SK-N-SH (cell line): ENCODE measurements at regions not wholly inside any gene's neighbourhood (a gene's known extent, or its start where the extent isn't known, plus 50 kb on each side); places are given as distances from the start of the nearest gene placed in this dataset.

Experiments used
- CTCF ChIA-PET: fragments of 300-600, 350-600 bp; formaldehyde crosslinking; extraction: SDS; loops from one replicate; lab custom pipeline; 2021; lab: Yijun Ruan, JAX
- POLR2A ChIA-PET: fragments of 350-600 bp; sonication (Branson Sonifier 250); formaldehyde crosslinking; extraction: SDS; loops from one replicate; lab custom pipeline; 2020; ENCODE audit warnings: antibody characterized with exemption, inconsistent platforms; lab: Yijun Ruan, JAX
- DNase-seq: peaks from one replicate; pipeline ENCODE4 v3.0.0; 2012
- H2AFZ ChIP-seq: fragments of 200-600 bp; sonication (generic); 2 replicates; pipeline ENCODE4 v1.8.1; 2016; ENCODE audit warnings: antibody characterized with exemption, mild to moderate bottlenecking, low read depth
- H3F3A ChIP-seq: fragments of 200-600 bp; sonication (generic); replicated peaks from 2 replicates; pipeline ENCODE3; 2016; ENCODE audit warnings: antibody characterized with exemption, mild to moderate bottlenecking; ENCODE audit not compliant: insufficient read depth
- H3K27ac ChIP-seq, 2 experiments: fragments of 200-500 bp in 1 of 2; fragments of 200-600 bp in 1 of 2; sonication (Bioruptor generic) in 1 of 2; sonication (generic), shearing (Covaris generic) in 1 of 2; 2 replicates each; pipeline versions ENCODE4 v1.5.1 to v1.6.1; 2014 to 2016; ENCODE audit warnings: low read depth in 2 of 2, inconsistent platforms in 1 of 2, low read length in 1 of 2, mild to moderate bottlenecking in 1 of 2, mixed read lengths in 1 of 2
- H3K27me3 ChIP-seq: fragments of 200-600 bp; sonication (generic), shearing (Covaris generic); 2 replicates; pipeline ENCODE4 v1.6.1; 2016; ENCODE audit warnings: mixed run types; ENCODE audit not compliant: insufficient read depth
- H3K36me3 ChIP-seq, 2 experiments: fragments of 200-500 bp in 1 of 2; fragments of 200-600 bp in 1 of 2; sonication (Bioruptor generic) in 1 of 2; sonication (generic) in 1 of 2; replicated peaks in 1 of 2; 2 replicates each; pipeline versions ENCODE3 to v1.5.1; 2014 to 2016; ENCODE audit warnings: low read length in 1 of 2, mild to moderate bottlenecking in 1 of 2; ENCODE audit not compliant: insufficient read depth in 2 of 2, control insufficient read depth in 1 of 2
- H3K4me1 ChIP-seq, 2 experiments: fragments of 200-500 bp in 1 of 2; fragments of 200-600 bp in 1 of 2; sonication (Bioruptor generic) in 1 of 2; sonication (generic), shearing (Covaris generic) in 1 of 2; 2 replicates each; pipeline versions ENCODE4 v1.5.1 to v1.6.1; 2014 to 2016; ENCODE audit warnings: low read depth in 1 of 2, low read length in 1 of 2, mixed run types in 1 of 2; ENCODE audit not compliant: insufficient read depth in 2 of 2, control insufficient read depth in 1 of 2
- H3K4me2 ChIP-seq: fragments of 200-600 bp; sonication (generic), shearing (Covaris generic); 2 replicates; pipeline ENCODE4 v1.6.1; 2017; ENCODE audit warnings: mixed run types
- H3K4me3 ChIP-seq, 2 experiments: fragments of 200-500 bp in 1 of 2; fragments of 200-600 bp in 1 of 2; sonication (Bioruptor generic) in 1 of 2; sonication (generic), shearing (Covaris generic) in 1 of 2; 2 replicates each; pipeline versions ENCODE4 v1.5.1 to v1.8.1; 2014 to 2016; ENCODE audit warnings: low read depth in 2 of 2, inconsistent platforms in 1 of 2, low read length in 1 of 2, mild to moderate bottlenecking in 1 of 2, mixed read lengths in 1 of 2, moderate library complexity in 1 of 2
- H3K79me2 ChIP-seq: fragments of 200-600 bp; sonication (generic); 2 replicates; pipeline ENCODE4 v1.8.1; 2017; ENCODE audit warnings: mild to moderate bottlenecking; ENCODE audit not compliant: insufficient read depth
- H3K9ac ChIP-seq: fragments of 200-600 bp; sonication (generic); 2 replicates; pipeline ENCODE4 v1.6.1; 2017; ENCODE audit warnings: mixed run types
- H3K9me2 ChIP-seq: fragments of 200-600 bp; sonication (generic); 2 replicates; pipeline ENCODE4 v1.6.1; 2017; ENCODE audit warnings: mixed run types
- H3K9me3 ChIP-seq: fragments of 200-600 bp; sonication (generic); 2 replicates; pipeline ENCODE4 v1.6.1; 2017; ENCODE audit warnings: mixed run types, mild to moderate bottlenecking, moderate library complexity
- H4K20me1 ChIP-seq: fragments of 200-600 bp; sonication (generic); 2 replicates; pipeline ENCODE4 v1.6.1; 2017; ENCODE audit warnings: mild to moderate bottlenecking, mixed run types; ENCODE audit not compliant: insufficient read depth
- CHD2 ChIP-seq: fragments of 150-350 bp; IDR thresholded peaks from 2 replicates; pipeline ENCODE4 v1.6.1; 2018; ENCODE audit warnings: low read length; ENCODE audit not compliant: partially characterized antibody
- ELF1 ChIP-seq: IDR thresholded peaks from 2 replicates; pipeline ENCODE4 v1.4.0; 2012
- EZH2phosphoT487 ChIP-seq: fragments of 200-600 bp; sonication (generic); IDR thresholded peaks from 2 replicates; pipeline ENCODE4 v1.6.1; 2017; ENCODE audit warnings: low read depth, mixed run types, mild to moderate bottlenecking, antibody characterized with exemption, moderate library complexity, borderline replicate concordance
- FOXJ3 ChIP-seq: sonication (generic); formaldehyde crosslinking; IDR thresholded peaks from 2 replicates; pipeline ENCODE4 v1.5.1; 2020; ENCODE audit warnings: mild to moderate bottlenecking, missing genetic modification reagents
- GABPA ChIP-seq: IDR thresholded peaks from 2 replicates; pipeline ENCODE4 v1.4.0; 2012; ENCODE audit warnings: low read depth, mild to moderate bottlenecking
- GATA2 ChIP-seq: sonication (generic); formaldehyde crosslinking; IDR thresholded peaks from 2 replicates; pipeline ENCODE4 v1.5.0; 2020; ENCODE audit warnings: mild to moderate bottlenecking, missing genetic modification reagents
- MEF2A ChIP-seq: IDR thresholded peaks from 2 replicates; pipeline ENCODE4 v1.4.0; 2012; ENCODE audit warnings: low read depth, borderline replicate concordance
- MXI1 ChIP-seq: IDR thresholded peaks from 2 replicates; pipeline ENCODE4 v1.6.1; 2012; ENCODE audit warnings: mild to moderate bottlenecking, low read depth, low read length, improper control_type of control experiment
- POLR2AphosphoS5 ChIP-seq: IDR thresholded peaks from 2 replicates; pipeline ENCODE4 v1.6.1; 2012; ENCODE audit warnings: low read depth, low read length
- RAD21 ChIP-seq: IDR thresholded peaks from 2 replicates; pipeline ENCODE4 v1.6.1; 2012; ENCODE audit warnings: mild to moderate bottlenecking, low read length
- RCOR1 ChIP-seq: fragments of 150-350 bp; IDR thresholded peaks from 2 replicates; pipeline ENCODE4 v1.6.1; 2017; ENCODE audit warnings: antibody characterized with exemption, low read length
- RFX5 ChIP-seq: IDR thresholded peaks from 2 replicates; pipeline ENCODE4 v1.6.1; 2012; ENCODE audit warnings: mild to moderate bottlenecking, improper control_type of control experiment, low read length
- SIN3A ChIP-seq: IDR thresholded peaks from 2 replicates; pipeline ENCODE4 v1.6.1; 2012; ENCODE audit warnings: low read depth, mild to moderate bottlenecking, low read length, moderate library complexity, borderline replicate concordance
- SMC3 ChIP-seq: IDR thresholded peaks from 2 replicates; pipeline ENCODE4 v1.6.1; 2012; ENCODE audit warnings: low read depth, low read length, improper control_type of control experiment
- TCF12 ChIP-seq: IDR thresholded peaks from 2 replicates; pipeline ENCODE4 v1.4.0; 2012
- WGBS: methylation state at CpG from one replicate; pipeline ENCODE4 v1.1.6; 2017; ENCODE audit warnings: low lambda C conversion rate; 5-methylcytosine and 5-hydroxymethylcytosine counted together
- TF ChIP-seq, protein P1 (sequence below): IDR thresholded peaks from 2 replicates; pipeline ENCODE4; 2012
- TF ChIP-seq, protein P2 (sequence below): IDR thresholded peaks from 2 replicates; pipeline ENCODE4 v1.4.0; 2012; ENCODE audit warnings: low read depth
- TF ChIP-seq, protein P3 (sequence below): IDR thresholded peaks from 2 replicates; pipeline ENCODE4 v1.4.0; 2012; ENCODE audit warnings: low read depth, borderline replicate concordance
- TF ChIP-seq, protein P4 (sequence below): fragments of 150-350 bp; IDR thresholded peaks from 2 replicates; pipeline ENCODE4 v1.6.1; 2017; ENCODE audit warnings: antibody characterized with exemption, low read length, low read depth, borderline replicate concordance

DNA sequence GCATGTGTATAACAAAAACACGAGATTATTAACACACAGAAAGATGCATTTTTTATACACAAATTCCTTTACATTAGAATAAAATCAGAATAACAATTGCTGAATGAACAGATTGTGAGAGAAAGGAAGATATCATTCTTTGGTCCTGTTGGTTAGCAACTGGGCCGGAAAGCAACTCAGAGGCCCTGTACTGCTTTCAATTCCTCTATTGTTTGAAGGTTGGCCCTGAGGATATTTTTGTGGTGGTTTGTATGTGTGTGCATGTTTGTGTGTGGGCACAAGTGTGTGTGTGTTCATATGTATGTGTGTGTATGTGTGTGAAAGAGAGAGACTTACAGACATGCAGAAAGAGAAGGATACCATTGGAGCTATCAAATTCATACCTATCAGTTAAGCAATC lies 356.8 kb upstream of the DMAC1 start:
- ChIA-PET POLR2A (interaction anchor here (0.6 kb wide), 1 partner anchor 14 kb away, joined by 3 read pairs; no protein-coding TSS in a partner anchor), CTCF (interaction anchor here (1.7 kb wide), 1 partner anchor 23 kb away, joined by 4 read pairs; no protein-coding TSS in a partner anchor)
- WGBS = 38% methylated on average over 2 of the region's 2 CpGs
- Histone ChIP-seq H3F3A (no peaks in the 10 kb centered on the region), H3K4me3 (no peak overlapping the region), H3K36me3 (no peaks in the 10 kb centered on the region), H4K20me1 (no peaks in the 10 kb centered on the region), H2AFZ (no peak overlapping the region), H3K9me2 (no peaks in the 10 kb centered on the region), H3K4me1 (no peaks in the 10 kb centered on the region), H3K9ac (no peak overlapping the region), H3K27me3 (no peaks in the 10 kb centered on the region), H3K79me2 (no peaks in the 10 kb centered on the region), H3K27ac (no peak overlapping the region), H3K4me2 (no peak overlapping the region), H3K9me3 (no peaks in the 10 kb centered on the region)
- no peak for DNase-seq
- TF ChIP-seq EZH2phosphoT487 (no peak), RFX5 (no peak), ELF1 (no peak), POLR2AphosphoS5 (no peak), RAD21 (no peak), CHD2 (no peak), FOXJ3 (CRISPR knock-in tag) (no peak), SMC3 (no peak), GATA2 (CRISPR knock-in tag) (no peak), SIN3A (no peak), MXI1 (no peak), RCOR1 (no peak), MEF2A (no peak), TCF12 (no peak), GABPA (no peak)
- TF ChIP-seq, protein P1, sequence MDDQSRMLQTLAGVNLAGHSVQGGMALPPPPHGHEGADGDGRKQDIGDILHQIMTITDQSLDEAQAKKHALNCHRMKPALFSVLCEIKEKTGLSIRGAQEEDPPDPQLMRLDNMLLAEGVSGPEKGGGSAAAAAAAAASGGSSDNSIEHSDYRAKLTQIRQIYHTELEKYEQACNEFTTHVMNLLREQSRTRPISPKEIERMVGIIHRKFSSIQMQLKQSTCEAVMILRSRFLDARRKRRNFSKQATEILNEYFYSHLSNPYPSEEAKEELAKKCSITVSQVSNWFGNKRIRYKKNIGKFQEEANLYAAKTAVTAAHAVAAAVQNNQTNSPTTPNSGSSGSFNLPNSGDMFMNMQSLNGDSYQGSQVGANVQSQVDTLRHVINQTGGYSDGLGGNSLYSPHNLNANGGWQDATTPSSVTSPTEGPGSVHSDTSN = no peak
- TF ChIP-seq, protein P2, sequence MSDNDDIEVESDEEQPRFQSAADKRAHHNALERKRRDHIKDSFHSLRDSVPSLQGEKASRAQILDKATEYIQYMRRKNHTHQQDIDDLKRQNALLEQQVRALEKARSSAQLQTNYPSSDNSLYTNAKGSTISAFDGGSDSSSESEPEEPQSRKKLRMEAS = no peak
- TF ChIP-seq, protein P3, sequence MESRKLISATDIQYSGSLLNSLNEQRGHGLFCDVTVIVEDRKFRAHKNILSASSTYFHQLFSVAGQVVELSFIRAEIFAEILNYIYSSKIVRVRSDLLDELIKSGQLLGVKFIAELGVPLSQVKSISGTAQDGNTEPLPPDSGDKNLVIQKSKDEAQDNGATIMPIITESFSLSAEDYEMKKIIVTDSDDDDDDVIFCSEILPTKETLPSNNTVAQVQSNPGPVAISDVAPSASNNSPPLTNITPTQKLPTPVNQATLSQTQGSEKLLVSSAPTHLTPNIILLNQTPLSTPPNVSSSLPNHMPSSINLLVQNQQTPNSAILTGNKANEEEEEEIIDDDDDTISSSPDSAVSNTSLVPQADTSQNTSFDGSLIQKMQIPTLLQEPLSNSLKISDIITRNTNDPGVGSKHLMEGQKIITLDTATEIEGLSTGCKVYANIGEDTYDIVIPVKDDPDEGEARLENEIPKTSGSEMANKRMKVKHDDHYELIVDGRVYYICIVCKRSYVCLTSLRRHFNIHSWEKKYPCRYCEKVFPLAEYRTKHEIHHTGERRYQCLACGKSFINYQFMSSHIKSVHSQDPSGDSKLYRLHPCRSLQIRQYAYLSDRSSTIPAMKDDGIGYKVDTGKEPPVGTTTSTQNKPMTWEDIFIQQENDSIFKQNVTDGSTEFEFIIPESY = no peak
- TF ChIP-seq, protein P4, sequence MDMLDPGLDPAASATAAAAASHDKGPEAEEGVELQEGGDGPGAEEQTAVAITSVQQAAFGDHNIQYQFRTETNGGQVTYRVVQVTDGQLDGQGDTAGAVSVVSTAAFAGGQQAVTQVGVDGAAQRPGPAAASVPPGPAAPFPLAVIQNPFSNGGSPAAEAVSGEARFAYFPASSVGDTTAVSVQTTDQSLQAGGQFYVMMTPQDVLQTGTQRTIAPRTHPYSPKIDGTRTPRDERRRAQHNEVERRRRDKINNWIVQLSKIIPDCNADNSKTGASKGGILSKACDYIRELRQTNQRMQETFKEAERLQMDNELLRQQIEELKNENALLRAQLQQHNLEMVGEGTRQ = no peak
